ENCODE measurements at regions not wholly inside any gene's neighbourhood (a gene's known extent, or its start where the extent isn't known, plus 50 kb on each side); places are given as distances from the start of the nearest gene placed in this dataset.

- TF ChIP-seq CTCF (IDR thresholded peaks at IDR 0.05) = no peak
- no peak for TF ChIP-seq EZH2 (IDR thresholded peaks at IDR 0.05; ENCODE audit: borderline replicate concordance, insufficient read depth, low read depth, low read length, poor library complexity, severe bottlenecking)
- Histone ChIP-seq H3K79me2 (ENCODE audit: control insufficient read depth, insufficient read depth, low read length) (no peaks in the 10 kb centered on the region), H3K36me3 (replicated peaks in 1 of 2; ENCODE audit: control extremely low read depth in 1 of 2, control insufficient read depth in 1 of 2, extremely low read depth in 1 of 2, insufficient read depth in 2 of 2, low read length in 1 of 2) (no peaks in the 10 kb centered on the region), H3K27me3 (replicated peaks in 1 of 4; ENCODE audit: control extremely low read depth in 1 of 4, control insufficient read depth in 3 of 4, insufficient read depth in 4 of 4, low read length in 3 of 4) (no peaks in the 10 kb centered on the region), H3K4me2 (replicated peaks; ENCODE audit: low read depth, low read length, poor library complexity, severe bottlenecking) (no peak overlapping the region), H3K4me3 (ENCODE audit: control extremely low read depth in 1 of 5, extremely low read depth in 1 of 5, insufficient read depth in 1 of 5, low read depth in 2 of 5, low read length in 4 of 5) (no peak overlapping the region), H3K9ac (ENCODE audit: low read length) (no peak overlapping the region), H4K20me1 (ENCODE audit: control insufficient read depth, insufficient read depth, low read length, poor library complexity, severe bottlenecking) (no peaks in the 10 kb centered on the region), H3K9me3 (ENCODE audit: control extremely low read depth in 1 of 3, control insufficient read depth in 2 of 3, insufficient read depth in 1 of 3, low read length in 2 of 3) (no peaks in the 10 kb centered on the region), H3K4me1 (ENCODE audit: control insufficient read depth in 2 of 2, insufficient read depth in 2 of 2, low read length in 2 of 2) (no peaks in the 10 kb centered on the region), H3K27ac (ENCODE audit: low read length in 2 of 2) (no peak overlapping the region), H2AFZ (ENCODE audit: insufficient read depth, low read depth, low read length, poor library complexity, severe bottlenecking) (no peak overlapping the region)
- POLR2A ChIA-PET = no interaction called here
- H3K9me3 Mint-ChIP-seq (ENCODE audit: insufficient read depth) = peaks cover 2% of the 10 kb centered on the region
- no CpG with 5 or more reads among the region's 6 CpGs for WGBS (ENCODE audit: insufficient coverage)
- no peak for ATAC-seq (ENCODE audit: low read depth)
- CTCF ChIA-PET = no interaction called here
- H3K4me3 Mint-ChIP-seq = no peak overlapping the region
- intact Hi-C loops (cut with micrococcal nuclease) = no loop called here
- DNase-seq = no peak
- no peaks in the 10 kb centered on the region for H3K27me3 Mint-ChIP-seq
- H3K27ac Mint-ChIP-seq = no peak overlapping the region
- H3K4me1 Mint-ChIP-seq = no peaks in the 10 kb centered on the region
These were observed 189.7 kb downstream of the CENPF start for GRCh38 chr1:214792527-214793186.

DNA sequence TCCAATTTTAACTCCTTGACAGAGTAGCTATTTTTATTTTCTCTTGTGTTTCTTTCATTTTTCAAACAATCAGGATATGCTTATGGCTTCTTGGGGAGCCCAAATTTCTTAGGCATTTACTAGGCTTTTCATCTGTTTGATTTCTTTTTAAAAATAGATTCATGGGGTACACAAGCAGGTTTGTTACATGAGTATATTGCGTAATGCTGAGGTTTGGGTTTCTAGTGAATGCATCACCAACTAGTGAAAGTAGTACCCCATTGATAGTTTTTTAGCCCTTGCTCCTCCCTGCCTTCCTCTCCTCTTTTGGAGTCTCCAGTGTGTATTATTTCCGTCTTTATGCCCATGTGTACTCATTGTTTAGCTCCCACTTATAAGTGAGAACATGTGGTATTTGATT, 190.7 kb downstream of the CENPF start:
- WGBS (ENCODE audit: insufficient coverage) = no CpG with 5 or more reads among the region's 2 CpGs
- Histone ChIP-seq H3K4me3 (ENCODE audit: control extremely low read depth in 1 of 5, extremely low read depth in 1 of 5, insufficient read depth in 1 of 5, low read depth in 2 of 5, low read length in 4 of 5) (no peak overlapping the region), H3K27me3 (replicated peaks in 1 of 4; ENCODE audit: control extremely low read depth in 1 of 4, control insufficient read depth in 3 of 4, insufficient read depth in 4 of 4, low read length in 3 of 4) (no peaks in the 10 kb centered on the region), H3K4me2 (replicated peaks; ENCODE audit: low read depth, low read length, poor library complexity, severe bottlenecking) (no peak overlapping the region), H3K79me2 (ENCODE audit: control insufficient read depth, insufficient read depth, low read length) (no peaks in the 10 kb centered on the region), H3K27ac (ENCODE audit: low read length in 2 of 2) (no peak overlapping the region), H3K4me1 (ENCODE audit: control insufficient read depth in 2 of 2, insufficient read depth in 2 of 2, low read length in 2 of 2) (no peaks in the 10 kb centered on the region), H3K36me3 (replicated peaks in 1 of 2; ENCODE audit: control extremely low read depth in 1 of 2, control insufficient read depth in 1 of 2, extremely low read depth in 1 of 2, insufficient read depth in 2 of 2, low read length in 1 of 2) (no peaks in the 10 kb centered on the region), H3K9me3 (ENCODE audit: control extremely low read depth in 1 of 3, control insufficient read depth in 2 of 3, insufficient read depth in 1 of 3, low read length in 2 of 3) (no peaks in the 10 kb centered on the region), H2AFZ (ENCODE audit: insufficient read depth, low read depth, low read length, poor library complexity, severe bottlenecking) (no peak overlapping the region), H3K9ac (ENCODE audit: low read length) (no peak overlapping the region), H4K20me1 (ENCODE audit: control insufficient read depth, insufficient read depth, low read length, poor library complexity, severe bottlenecking) (no peaks in the 10 kb centered on the region)
- POLR2A ChIA-PET = no interaction called here
- intact Hi-C loops (cut with micrococcal nuclease) = no loop called here
- no peak for DNase-seq
- TF ChIP-seq CTCF (IDR thresholded peaks at IDR 0.05) = no peak
- no peak for TF ChIP-seq EZH2 (IDR thresholded peaks at IDR 0.05; ENCODE audit: borderline replicate concordance, insufficient read depth, low read depth, low read length, poor library complexity, severe bottlenecking)
- H3K27ac Mint-ChIP-seq = no peak overlapping the region
- no peak overlapping the region for H3K4me3 Mint-ChIP-seq
- H3K4me1 Mint-ChIP-seq = no peaks in the 10 kb centered on the region
- peaks cover 2% of the 10 kb centered on the region for H3K9me3 Mint-ChIP-seq (ENCODE audit: insufficient read depth)
- no peak for ATAC-seq (ENCODE audit: low read depth)
- no peaks in the 10 kb centered on the region for H3K27me3 Mint-ChIP-seq
- CTCF ChIA-PET = no interaction called here
